ENCODE measurements at regions not wholly inside any gene's neighbourhood (a gene's known extent, or its start where the extent isn't known, plus 50 kb on each side); places are given as distances from the start of the nearest gene placed in this dataset.

DNA sequence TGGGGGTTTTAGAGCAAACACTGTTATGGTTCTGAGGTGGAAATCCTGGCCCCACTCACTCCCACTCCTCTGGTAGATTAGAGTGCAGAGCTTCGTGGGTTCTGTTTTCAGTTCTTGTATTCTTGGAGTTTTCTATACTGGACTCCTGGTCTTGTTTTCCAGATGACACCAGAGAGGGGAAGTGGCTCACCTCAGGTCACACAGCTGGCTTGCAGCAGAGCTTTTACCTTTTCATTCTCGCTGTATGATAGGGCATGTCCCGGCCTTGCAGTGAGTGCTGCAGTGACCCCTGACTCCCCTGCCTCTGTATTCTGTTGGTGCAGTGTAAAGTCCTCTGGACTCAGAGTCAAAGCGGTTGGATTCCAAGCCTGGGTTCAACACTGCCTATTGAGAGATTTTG, 148.9 kb upstream of the MEX3C start:
- TF ChIP-seq, protein P1, sequence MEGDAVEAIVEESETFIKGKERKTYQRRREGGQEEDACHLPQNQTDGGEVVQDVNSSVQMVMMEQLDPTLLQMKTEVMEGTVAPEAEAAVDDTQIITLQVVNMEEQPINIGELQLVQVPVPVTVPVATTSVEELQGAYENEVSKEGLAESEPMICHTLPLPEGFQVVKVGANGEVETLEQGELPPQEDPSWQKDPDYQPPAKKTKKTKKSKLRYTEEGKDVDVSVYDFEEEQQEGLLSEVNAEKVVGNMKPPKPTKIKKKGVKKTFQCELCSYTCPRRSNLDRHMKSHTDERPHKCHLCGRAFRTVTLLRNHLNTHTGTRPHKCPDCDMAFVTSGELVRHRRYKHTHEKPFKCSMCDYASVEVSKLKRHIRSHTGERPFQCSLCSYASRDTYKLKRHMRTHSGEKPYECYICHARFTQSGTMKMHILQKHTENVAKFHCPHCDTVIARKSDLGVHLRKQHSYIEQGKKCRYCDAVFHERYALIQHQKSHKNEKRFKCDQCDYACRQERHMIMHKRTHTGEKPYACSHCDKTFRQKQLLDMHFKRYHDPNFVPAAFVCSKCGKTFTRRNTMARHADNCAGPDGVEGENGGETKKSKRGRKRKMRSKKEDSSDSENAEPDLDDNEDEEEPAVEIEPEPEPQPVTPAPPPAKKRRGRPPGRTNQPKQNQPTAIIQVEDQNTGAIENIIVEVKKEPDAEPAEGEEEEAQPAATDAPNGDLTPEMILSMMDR (IDR thresholded peaks at IDR 0.05; ENCODE audit: borderline replicate concordance, extremely low read depth, low read length, poor library complexity, severe bottlenecking): no peak
- TF ChIP-seq EZH2 (IDR thresholded peaks at IDR 0.05; ENCODE audit: borderline replicate concordance, low read depth, low read length, severe bottlenecking): no peak
